HEK293T (cell line): ENCODE measurements at regions not wholly inside any gene's neighbourhood (a gene's known extent, or its start where the extent isn't known, plus 50 kb on each side); places are given as distances from the start of the nearest gene placed in this dataset.

Source experiments
- CTCF ChIA-PET: fragments of 350-600 bp; formaldehyde crosslinking; extraction: SDS; loops from one replicate; lab custom pipeline; 2021; ENCODE audit warnings: antibody characterized with exemption, inconsistent platforms; lab: Yijun Ruan, JAX
- POLR2A ChIA-PET: fragments of 350-600 bp; formaldehyde crosslinking; extraction: SDS; loops from one replicate; lab custom pipeline; 2020; ENCODE audit warnings: antibody characterized with exemption, inconsistent platforms; lab: Yijun Ruan, JAX
- DNase-seq: peaks from one replicate; pipeline ENCODE4 v3.0.0; 2012; ENCODE audit warnings: mixed read lengths; ENCODE audit errors: extremely low spot score
- ARNT ChIP-seq: fragments of 450-650 bp; IDR thresholded peaks from 2 replicates; pipeline ENCODE4 v1.6.1; 2017; ENCODE audit warnings: mild to moderate bottlenecking
- BHLHE40 ChIP-seq: fragments of 450-650 bp; IDR thresholded peaks from 2 replicates; pipeline ENCODE4 v1.6.1; 2016; ENCODE audit warnings: mild to moderate bottlenecking, moderate library complexity, borderline replicate concordance
- CTBP1 ChIP-seq: fragments of 450-650 bp; IDR thresholded peaks from 2 replicates; pipeline ENCODE4 v1.6.1; 2016; ENCODE audit warnings: borderline replicate concordance
- ELF4 ChIP-seq: fragments of 450-650 bp; IDR thresholded peaks from 2 replicates; pipeline ENCODE4 v1.6.1; 2017; ENCODE audit warnings: antibody characterized with exemption
- FOXA1 ChIP-seq: fragments of 450-650 bp; IDR thresholded peaks from 2 replicates; pipeline ENCODE4 v1.6.1; 2016; ENCODE audit warnings: mild to moderate bottlenecking
- FOXK2 ChIP-seq: fragments of 450-650 bp; IDR thresholded peaks from 2 replicates; pipeline ENCODE4 v1.6.1; 2016; ENCODE audit warnings: mild to moderate bottlenecking
- FOXM1 ChIP-seq: fragments of 450-650 bp; IDR thresholded peaks from 2 replicates; pipeline ENCODE4 v1.6.1; 2017; ENCODE audit warnings: mild to moderate bottlenecking, borderline replicate concordance
- HDGF ChIP-seq: fragments of 450-650 bp; IDR thresholded peaks from 2 replicates; pipeline ENCODE4 v1.6.1; 2017; ENCODE audit warnings: antibody characterized with exemption, borderline replicate concordance
- L3MBTL2 ChIP-seq: fragments of 450-650 bp; conservative IDR thresholded peaks from 2 replicates; pipeline ENCODE4 v1.6.1; 2016; ENCODE audit warnings: mild to moderate bottlenecking
- LEF1 ChIP-seq: fragments of 450-650 bp; IDR thresholded peaks from 2 replicates; pipeline ENCODE4 v1.6.1; 2017; ENCODE audit warnings: mild to moderate bottlenecking, borderline replicate concordance
- NFRKB ChIP-seq: fragments of 450-650 bp; IDR thresholded peaks from 2 replicates; pipeline ENCODE4 v1.6.1; 2016; ENCODE audit warnings: mild to moderate bottlenecking, moderate library complexity
- SP1 ChIP-seq: fragments of 450-650 bp; IDR thresholded peaks from 2 replicates; pipeline ENCODE4 v1.6.1; 2017
- SUZ12 ChIP-seq: fragments of 450-650 bp; IDR thresholded peaks from 2 replicates; pipeline ENCODE4 v1.6.1; 2016; ENCODE audit warnings: mild to moderate bottlenecking
- TARDBP ChIP-seq: fragments of 450-650 bp; IDR thresholded peaks from 2 replicates; pipeline ENCODE4 v1.6.1; 2016
- ZNF384 ChIP-seq: fragments of 450-650 bp; IDR thresholded peaks from 2 replicates; pipeline ENCODE4 v1.6.1; 2016
- TF ChIP-seq, protein P1 (sequence below): fragments of 450-650 bp; IDR thresholded peaks from 2 replicates; pipeline ENCODE4 v1.6.1; 2016

DNA sequence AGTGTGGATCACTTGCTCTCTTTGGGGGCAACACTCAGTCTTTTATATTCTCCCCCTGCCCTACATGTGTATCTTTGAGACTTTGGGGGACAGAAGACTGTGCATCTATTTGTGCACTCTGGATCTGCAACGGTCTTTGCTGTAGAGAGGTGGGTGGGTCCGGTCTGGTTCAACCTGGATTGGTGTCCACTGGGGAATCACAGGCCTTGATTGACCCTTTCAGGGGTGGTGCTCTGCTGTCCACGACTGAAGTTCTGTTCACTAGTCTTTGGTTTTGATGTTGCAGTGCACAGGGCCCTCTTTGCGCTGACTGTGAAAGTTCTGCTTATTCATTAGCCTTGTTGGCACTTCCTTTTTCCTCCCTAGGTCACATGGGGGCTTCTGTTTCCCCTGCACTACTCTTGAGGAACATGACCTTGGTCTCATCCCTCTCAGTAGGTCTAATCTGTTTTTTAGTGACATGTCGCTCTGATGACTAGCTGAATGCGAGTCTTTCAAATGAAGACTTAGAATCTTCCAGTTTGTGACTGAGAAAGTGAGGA is 284.2 kb downstream of the SV2B start:
- no peak for TF ChIP-seq L3MBTL2
- no peak for TF ChIP-seq HDGF
- no peak for TF ChIP-seq TARDBP
- TF ChIP-seq FOXK2 = no peak
- no peak for TF ChIP-seq FOXM1
- no peak for TF ChIP-seq ZNF384
- no peak for TF ChIP-seq CTBP1
- TF ChIP-seq SP1 = no peak
- TF ChIP-seq FOXA1 = no peak
- no peak for TF ChIP-seq SUZ12
- TF ChIP-seq ELF4 = no peak
- TF ChIP-seq NFRKB = no peak
- TF ChIP-seq, protein P1, sequence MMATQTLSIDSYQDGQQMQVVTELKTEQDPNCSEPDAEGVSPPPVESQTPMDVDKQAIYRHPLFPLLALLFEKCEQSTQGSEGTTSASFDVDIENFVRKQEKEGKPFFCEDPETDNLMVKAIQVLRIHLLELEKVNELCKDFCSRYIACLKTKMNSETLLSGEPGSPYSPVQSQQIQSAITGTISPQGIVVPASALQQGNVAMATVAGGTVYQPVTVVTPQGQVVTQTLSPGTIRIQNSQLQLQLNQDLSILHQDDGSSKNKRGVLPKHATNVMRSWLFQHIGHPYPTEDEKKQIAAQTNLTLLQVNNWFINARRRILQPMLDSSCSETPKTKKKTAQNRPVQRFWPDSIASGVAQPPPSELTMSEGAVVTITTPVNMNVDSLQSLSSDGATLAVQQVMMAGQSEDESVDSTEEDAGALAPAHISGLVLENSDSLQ = no peak
- no peak for TF ChIP-seq LEF1
- TF ChIP-seq BHLHE40 = no peak
- no peak for DNase-seq
- POLR2A ChIA-PET = no interaction called here
- CTCF ChIA-PET = no interaction called here

- no peak for TF ChIP-seq SUZ12
- no peak for TF ChIP-seq ARNT
- TF ChIP-seq BHLHE40 = no peak
- TF ChIP-seq CTBP1 = no peak
- TF ChIP-seq L3MBTL2 = no peak
- no peak for TF ChIP-seq FOXA1
- CTCF ChIA-PET = no interaction called here
- DNase-seq = no peak
- POLR2A ChIA-PET = no interaction called here
These were observed 285.3 kb downstream of the SV2B start for GRCh38 chr15:91385311-91385710.

DNA sequence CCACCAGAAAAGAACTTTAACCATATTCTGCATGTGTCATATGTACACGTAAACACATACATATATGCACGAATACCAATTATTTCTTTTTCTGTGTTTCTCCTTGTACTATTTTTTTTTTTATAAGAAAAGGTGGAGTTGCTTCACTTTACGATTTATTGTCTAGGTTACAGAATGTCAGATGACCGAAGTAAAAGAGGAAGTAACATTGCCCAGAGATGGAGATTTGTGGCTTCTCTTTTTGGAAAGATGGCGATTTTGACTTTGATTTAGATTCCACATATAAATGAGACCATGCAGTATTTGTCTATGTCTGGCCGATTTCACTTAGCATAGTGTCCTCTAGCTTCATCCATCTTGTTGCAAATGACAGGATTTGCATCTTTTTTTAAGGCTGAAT is 293.1 kb downstream of the SV2B start:
- ChIA-PET POLR2A (no interaction called here), CTCF (no interaction called here)
- TF ChIP-seq L3MBTL2 (no peak), CTBP1 (no peak), SP1 (no peak), ZNF384 (no peak), ARNT (no peak), ELF4 (no peak), HDGF (no peak), FOXK2 (no peak), SUZ12 (no peak), BHLHE40 (no peak), FOXM1 (no peak), LEF1 (no peak), TARDBP (no peak), FOXA1 (no peak), NFRKB (no peak)
- TF ChIP-seq, protein P1 = no peak
- DNase-seq = no peak

GRCh38 chr15:91400481-91400880 is 300.4 kb downstream of the SV2B start:
- TF ChIP-seq ELF4 = no peak
- TF ChIP-seq SUZ12 = no peak
- TF ChIP-seq LEF1 = no peak
- no peak for TF ChIP-seq NFRKB
- no peak for TF ChIP-seq FOXM1
- TF ChIP-seq, protein P1 = no peak
- no peak for TF ChIP-seq FOXK2
- no peak for TF ChIP-seq BHLHE40
- TF ChIP-seq TARDBP = no peak
- TF ChIP-seq FOXA1 = no peak
- TF ChIP-seq ZNF384 = no peak
- no peak for TF ChIP-seq SP1
- TF ChIP-seq HDGF = no peak
- no peak for TF ChIP-seq L3MBTL2
- TF ChIP-seq CTBP1 = no peak
- no peak for TF ChIP-seq ARNT
- no peak for DNase-seq
- ChIA-PET CTCF (no interaction called here), POLR2A (no interaction called here)

- DNase-seq = no peak
- ChIA-PET POLR2A (no interaction called here), CTCF (no interaction called here)
- TF ChIP-seq FOXM1 (no peak), L3MBTL2 (no peak), ZNF384 (no peak), TARDBP (no peak), SP1 (no peak), CTBP1 (no peak), NFRKB (no peak), BHLHE40 (no peak), HDGF (no peak), LEF1 (no peak), ARNT (no peak), FOXA1 (no peak), FOXK2 (no peak), ELF4 (no peak), SUZ12 (no peak)
- TF ChIP-seq, protein P1 = no peak
These were observed 307.3 kb downstream of the SV2B start for GRCh38 chr15:91407269-91407889.
